Transverse colon (tissue), 4 donors: ENCODE measurements at regions not wholly inside any gene's neighbourhood (a gene's known extent, or its start where the extent isn't known, plus 50 kb on each side); places are given as distances from the start of the nearest gene placed in this dataset.

Experiments used
- DNase-seq: peaks from one replicate; pipeline ENCODE4 v3.0.0-alpha.2; 2019
- H3K27ac ChIP-seq, 4 donors: fragments of 200-600 bp; sonication (generic); 2 replicates each; pipeline ENCODE4 v1.5.1; 2016 to 2018; ENCODE audit warnings: inconsistent platforms in 4 of 4
- H3K27me3 ChIP-seq: fragments of 200-600 bp; sonication (generic); 2 replicates; pipeline ENCODE4 v1.5.1; 2017; ENCODE audit warnings: inconsistent platforms
- H3K36me3 ChIP-seq, 4 donors: fragments of 200-600 bp; sonication (generic); 2 replicates each; pipeline ENCODE4 v1.5.1; 2017 to 2019; ENCODE audit warnings: inconsistent platforms in 4 of 4
- H3K4me1 ChIP-seq, 4 donors: fragments of 200-600 bp; sonication (generic); 2 replicates each; pipeline ENCODE4 v1.5.1; 2017 to 2020; ENCODE audit warnings: inconsistent platforms in 4 of 4
- H3K4me3 ChIP-seq, 4 donors: fragments of 200-600 bp; sonication (generic); 1 replicate in 1 of 4; 2 replicates in 3 of 4; pipeline versions ENCODE4 v1.5.1 to v1.6.1; 2017 to 2019; ENCODE audit warnings: inconsistent platforms in 4 of 4
- H3K9me3 ChIP-seq, 2 donors: fragments of 200-600 bp; sonication (generic); 2 replicates each; pipeline ENCODE4 v1.5.1; 2017 to 2019; ENCODE audit warnings: inconsistent platforms in 2 of 2
- EP300 ChIP-seq: sonication (generic); formaldehyde crosslinking; IDR thresholded peaks from one replicate; pipeline ENCODE4 v1.6.1; 2017; ENCODE audit warnings: antibody characterized with exemption, low read depth
- POLR2A ChIP-seq: fragments of 450-650 bp; IDR thresholded peaks from one replicate; pipeline ENCODE4 v1.6.1; 2016; ENCODE audit warnings: antibody characterized with exemption, mild to moderate bottlenecking, moderate library complexity
- POLR2AphosphoS5 ChIP-seq, 3 donors: sonication (generic); formaldehyde crosslinking; IDR thresholded peaks; one replicate each; pipeline ENCODE4 v1.6.1; 2016; ENCODE audit warnings: antibody characterized with exemption in 3 of 3
- WGBS, 2 donors: methylation state at CpG; one replicate each; pipeline ENCODE4 v1.1.5; 2018; ENCODE audit warnings: low coverage in 1 of 2; 5-methylcytosine and 5-hydroxymethylcytosine counted together
- in situ Hi-C, 4 donors: fragments of 200-750 bp; cut with MboI; loops; one replicate each; pipeline versions ENCODE4 v1.15.0 to v1.15.1; 2017; ENCODE audit warnings: low sequenced_read_pairs in 3 of 4, low pct_ligation_motif_present in 1 of 4, low pct_unique_long_range_greater_than_20kb in 1 of 4
- intact Hi-C: fragments of 100-400 bp; cut with DNase I; formaldehyde crosslinking; loops from one replicate; pipeline ENCODE4 v1.15.1; 2023; ENCODE audit warnings: low total_unique reads
- TF ChIP-seq, protein P1 (sequence below), 5 experiments: fragments of 200-600 bp in 3 of 5; fragments of 450-650 bp in 2 of 5; sonication (generic) in 3 of 5; IDR thresholded peaks; 1 replicate in 2 of 5; 2 replicates in 3 of 5; pipeline ENCODE4 v1.5.1; 2016 to 2017; ENCODE audit warnings: antibody characterized with exemption in 5 of 5, inconsistent platforms in 3 of 5, mild to moderate bottlenecking in 2 of 5, moderate library complexity in 1 of 5

DNA sequence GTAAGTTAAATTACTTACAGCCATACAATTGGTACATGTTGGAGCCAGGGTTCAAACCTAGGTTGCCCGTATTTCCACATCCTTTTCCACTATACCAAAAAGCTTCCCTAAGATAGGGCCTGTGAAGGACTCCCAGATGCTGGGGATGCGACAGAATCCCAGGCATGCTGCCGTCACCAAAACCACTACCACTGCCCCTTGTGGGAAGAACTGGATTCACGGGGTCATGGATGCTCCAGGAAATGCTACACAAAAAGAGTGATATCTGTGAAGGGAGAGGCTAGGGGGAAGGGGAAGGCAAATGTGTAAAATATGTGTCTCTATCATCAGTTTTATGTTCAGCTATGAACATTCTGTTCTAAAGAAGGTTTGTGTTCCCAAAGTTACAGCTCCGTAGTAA is 133.9 kb upstream of the IVNS1ABP start:
- in situ Hi-C loops, result no loop called here
- intact Hi-C loops, result no loop called here
- 82 to 90% methylated on average over 4 to 5 of the region's 5 CpGs for WGBS, 2 donors
- peaks cover 0 to 10% (median 2%) of the 10 kb centered on the region in 4 donors for H3K4me1 ChIP-seq
- TF ChIP-seq EP300, result no peak
- no peak for TF ChIP-seq POLR2AphosphoS5 (IDR thresholded peaks at IDR 0.05)
- TF ChIP-seq, protein P1, sequence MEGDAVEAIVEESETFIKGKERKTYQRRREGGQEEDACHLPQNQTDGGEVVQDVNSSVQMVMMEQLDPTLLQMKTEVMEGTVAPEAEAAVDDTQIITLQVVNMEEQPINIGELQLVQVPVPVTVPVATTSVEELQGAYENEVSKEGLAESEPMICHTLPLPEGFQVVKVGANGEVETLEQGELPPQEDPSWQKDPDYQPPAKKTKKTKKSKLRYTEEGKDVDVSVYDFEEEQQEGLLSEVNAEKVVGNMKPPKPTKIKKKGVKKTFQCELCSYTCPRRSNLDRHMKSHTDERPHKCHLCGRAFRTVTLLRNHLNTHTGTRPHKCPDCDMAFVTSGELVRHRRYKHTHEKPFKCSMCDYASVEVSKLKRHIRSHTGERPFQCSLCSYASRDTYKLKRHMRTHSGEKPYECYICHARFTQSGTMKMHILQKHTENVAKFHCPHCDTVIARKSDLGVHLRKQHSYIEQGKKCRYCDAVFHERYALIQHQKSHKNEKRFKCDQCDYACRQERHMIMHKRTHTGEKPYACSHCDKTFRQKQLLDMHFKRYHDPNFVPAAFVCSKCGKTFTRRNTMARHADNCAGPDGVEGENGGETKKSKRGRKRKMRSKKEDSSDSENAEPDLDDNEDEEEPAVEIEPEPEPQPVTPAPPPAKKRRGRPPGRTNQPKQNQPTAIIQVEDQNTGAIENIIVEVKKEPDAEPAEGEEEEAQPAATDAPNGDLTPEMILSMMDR (IDR thresholded peaks at IDR 0.05), result no peak
- TF ChIP-seq POLR2A, result no peak
- no peak overlapping the region for H3K4me3 ChIP-seq
- no peak for DNase-seq
- no peaks in the 10 kb centered on the region for H3K9me3 ChIP-seq
- H3K27ac ChIP-seq, result peak overlapping the region; percentile 55 to 78 (median 74)
- H3K36me3 ChIP-seq, result no peaks in the 10 kb centered on the region
- H3K27me3 ChIP-seq, result no peaks in the 10 kb centered on the region

DNA sequence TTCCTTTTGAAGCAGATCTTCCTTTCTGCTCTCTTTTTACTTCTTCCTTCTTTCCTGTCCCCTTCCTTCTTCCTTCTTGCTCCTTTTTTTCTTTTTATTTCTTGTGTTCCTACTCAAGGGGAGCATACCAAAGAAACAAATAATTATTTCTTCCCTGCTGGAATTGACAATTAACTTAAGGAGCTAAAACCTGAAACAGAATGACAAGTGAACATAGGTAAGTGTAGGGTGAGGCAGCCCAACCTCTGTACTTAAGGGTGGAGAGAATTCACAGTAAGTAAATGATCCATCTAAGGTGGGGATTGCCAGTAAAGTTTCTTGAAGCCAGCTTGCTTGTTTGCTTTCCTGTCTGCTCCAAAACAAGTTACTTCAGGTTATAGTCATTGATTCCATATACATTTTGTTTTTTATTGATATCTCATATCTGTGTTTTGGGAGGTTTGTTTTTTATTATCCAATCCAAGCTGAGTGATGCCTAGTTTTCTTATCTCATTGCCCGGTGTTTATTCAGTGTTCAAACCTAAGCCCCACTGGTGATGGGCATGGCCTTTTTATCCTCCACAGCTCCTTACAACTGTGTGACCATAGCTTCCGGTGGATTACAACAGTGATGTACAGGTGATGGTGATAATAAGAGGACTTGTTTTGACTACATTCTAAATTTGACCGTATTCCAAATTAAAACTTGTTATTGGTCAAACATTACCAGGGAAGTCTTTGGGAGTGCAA is 133.2 kb upstream of the IVNS1ABP start:
- Histone ChIP-seq H3K27me3 (no peaks in the 10 kb centered on the region), H3K27ac (peak overlapping the region; percentile 55 to 78 (median 74)), H3K36me3 (no peaks in the 10 kb centered on the region), H3K4me3 (no peak overlapping the region), H3K4me1 (peaks cover 0 to 10% (median 2%) of the 10 kb centered on the region in 4 donors), H3K9me3 (no peaks in the 10 kb centered on the region)
- in situ Hi-C loops (no loop called here), intact Hi-C loops (no loop called here)
- WGBS, 2 donors, result 63 to 80% methylated on average over 2 to 3 of the region's 3 CpGs
- TF ChIP-seq POLR2AphosphoS5 (IDR thresholded peaks at IDR 0.05), result peak in 1 of 3 donors; percentile 10
- TF ChIP-seq, protein P1 (IDR thresholded peaks at IDR 0.05), result no peak
- peak; percentile 21 for DNase-seq

DNA sequence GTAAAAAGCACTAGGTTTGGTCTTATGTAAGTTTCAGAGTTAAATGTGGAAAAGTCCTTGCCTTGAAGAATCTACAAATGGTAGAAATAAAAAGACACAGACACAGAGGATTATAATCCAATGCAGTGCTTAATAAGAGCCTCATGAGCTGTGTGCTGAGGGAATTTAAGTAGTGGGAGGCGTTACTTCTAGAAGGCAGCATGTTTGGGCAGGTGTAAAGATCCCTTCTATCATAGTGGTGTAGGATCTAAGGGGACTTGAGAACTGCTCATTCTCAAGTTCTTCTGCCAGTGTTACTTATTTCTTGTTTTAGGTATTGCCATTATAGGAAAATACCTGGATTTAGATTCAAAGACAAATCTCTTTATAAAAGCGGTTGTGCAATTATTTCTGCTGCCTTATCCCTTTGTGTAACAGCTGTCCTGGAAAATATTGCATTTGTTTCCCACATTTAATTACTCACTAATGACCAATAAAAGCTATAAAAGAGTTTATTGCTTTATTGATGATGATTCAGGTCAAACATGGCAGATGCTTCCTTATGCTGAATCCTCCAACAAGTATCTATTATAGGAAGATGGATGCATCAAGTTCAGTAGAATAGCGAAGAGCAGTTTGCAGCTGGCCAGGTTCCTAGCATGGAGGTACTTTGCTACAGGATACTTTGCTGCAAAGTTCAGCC is 132.5 kb upstream of the IVNS1ABP start:
- DNase-seq, result no peak
- WGBS, 2 donors, result 73 to 74% methylated on average over 2 to 3 of the region's 3 CpGs
- H3K36me3 ChIP-seq, result no peaks in the 10 kb centered on the region
- H3K4me3 ChIP-seq, result no peak overlapping the region
- TF ChIP-seq POLR2AphosphoS5 (IDR thresholded peaks at IDR 0.05) (no peak), POLR2A (no peak), EP300 (no peak)
- TF ChIP-seq, protein P1 (IDR thresholded peaks at IDR 0.05), result no peak
- intact Hi-C loops, result no loop called here
- H3K4me1 ChIP-seq, result peaks cover 0 to 10% (median 2%) of the 10 kb centered on the region in 4 donors
- peak overlapping the region; percentile 55 to 78 (median 74) for H3K27ac ChIP-seq
- in situ Hi-C loops, result no loop called here
- no peaks in the 10 kb centered on the region for H3K27me3 ChIP-seq
- no peaks in the 10 kb centered on the region for H3K9me3 ChIP-seq

DNA sequence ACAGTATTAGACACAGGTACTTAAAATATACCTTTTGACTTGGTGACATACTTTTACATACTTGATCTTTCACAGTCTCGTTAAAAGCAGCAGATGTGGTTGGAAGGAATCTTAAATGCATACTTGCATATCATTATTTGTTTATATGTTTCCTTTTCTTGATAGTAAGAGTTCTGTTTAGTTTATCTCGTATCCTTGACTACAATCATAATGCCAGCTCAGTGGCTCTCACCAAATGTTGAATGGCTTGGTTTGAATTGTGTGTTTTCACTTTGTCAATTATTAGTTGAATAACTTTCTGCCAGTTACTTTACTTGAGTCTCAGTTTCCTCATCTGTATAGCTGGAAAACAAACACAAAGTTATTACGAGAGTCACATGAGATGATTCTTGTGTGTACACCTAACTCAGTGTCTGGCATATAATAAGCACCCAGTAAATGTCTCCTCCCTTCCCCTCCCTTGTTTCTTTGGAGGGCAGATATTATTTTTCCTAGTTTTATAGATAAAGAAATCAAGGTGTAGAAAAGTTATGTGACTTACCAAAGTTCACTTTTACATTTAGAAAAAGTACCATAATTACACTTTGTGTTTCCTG is 131.6 kb upstream of the IVNS1ABP start:
- DNase-seq, result no peak
- Histone ChIP-seq H3K4me3 (no peak overlapping the region), H3K9me3 (no peaks in the 10 kb centered on the region), H3K4me1 (peaks cover 0 to 10% (median 2%) of the 10 kb centered on the region in 4 donors), H3K27ac (peak overlapping the region; percentile 55 to 78 (median 74)), H3K27me3 (no peaks in the 10 kb centered on the region), H3K36me3 (no peaks in the 10 kb centered on the region)
- TF ChIP-seq POLR2AphosphoS5 (IDR thresholded peaks at IDR 0.05), result no peak
- TF ChIP-seq, protein P1 (IDR thresholded peaks at IDR 0.05), result no peak
- no peak for TF ChIP-seq POLR2A
- no peak for TF ChIP-seq EP300
- in situ Hi-C loops, result no loop called here
- intact Hi-C loops, result no loop called here
- 71 to 74% methylated on average over 3 of the region's 3 CpGs for WGBS, 2 donors
